Esophagus squamous epithelium (tissue), 5 donors: ENCODE measurements at regions not wholly inside any gene's neighbourhood (a gene's known extent, or its start where the extent isn't known, plus 50 kb on each side); places are given as distances from the start of the nearest gene placed in this dataset.

Experiments used
- DNase-seq: peaks from one replicate; lab custom pipeline; 2025; lab: John Stamatoyannopoulos, UW
- H3K27ac ChIP-seq, 4 donors: fragments of 200-600 bp; sonication (generic); one replicate each; pipeline ENCODE4 v1.5.1; 2016 to 2019; ENCODE audit warnings: mild to moderate bottlenecking in 1 of 4
- H3K27me3 ChIP-seq, 4 donors: fragments of 200-600 bp; sonication (generic); 1 replicate in 3 of 4; 2 replicates in 1 of 4; pipeline versions ENCODE4 v1.5.1 to v1.6.0; 2017 to 2021; ENCODE audit warnings: antibody characterized with exemption in 1 of 4
- H3K36me3 ChIP-seq, 3 donors: fragments of 200-600 bp; sonication (generic); one replicate each; pipeline ENCODE4 v1.5.1; 2016 to 2019
- H3K4me1 ChIP-seq, 3 donors: fragments of 200-600 bp; sonication (generic); one replicate each; pipeline ENCODE4 v1.5.1; 2017 to 2019
- H3K4me3 ChIP-seq, 4 donors: fragments of 200-600 bp; sonication (generic); 1 replicate in 3 of 4; 2 replicates in 1 of 4; pipeline ENCODE4 v1.5.1; 2016 to 2019; ENCODE audit warnings: mild to moderate bottlenecking in 2 of 4, moderate library complexity in 1 of 4
- H3K9me3 ChIP-seq, 3 donors: fragments of 200-600 bp; sonication (generic); one replicate each; pipeline ENCODE4 v1.5.1; 2016 to 2019
- POLR2A ChIP-seq, 4 donors: fragments of 450-650 bp; IDR thresholded peaks; one replicate each; pipeline ENCODE4 v1.6.1; 2017; ENCODE audit warnings: antibody characterized with exemption in 4 of 4, mild to moderate bottlenecking in 4 of 4, moderate library complexity in 3 of 4
- WGBS, 2 donors: methylation state at CpG; one replicate each; pipeline ENCODE4 v1.1.5; 2018; 5-methylcytosine and 5-hydroxymethylcytosine counted together
- intact Hi-C: fragments of 100-400 bp; cut with DNase I; formaldehyde crosslinking; loops from one replicate; pipeline ENCODE4 v1.15.0; 2022
- TF ChIP-seq, protein P1 (sequence below), 6 experiments: fragments of 450-650 bp in 4 of 6; fragments of 200-600 bp in 2 of 6; sonication (generic) in 2 of 6; IDR thresholded peaks; one replicate each; pipeline ENCODE4 v1.5.1; 2016 to 2019; ENCODE audit warnings: antibody characterized with exemption in 6 of 6, mild to moderate bottlenecking in 4 of 6, moderate library complexity in 4 of 6
- donor health status: DM: yes; HTN: yes; CAD: no.

- Histone ChIP-seq H3K9me3 (no peaks in the 10 kb centered on the region), H3K4me3 (no peak overlapping the region), H3K4me1 (no peaks in the 10 kb centered on the region), H3K27me3 (no peaks in the 10 kb centered on the region), H3K27ac (no peak overlapping the region), H3K36me3 (no peaks in the 10 kb centered on the region)
- TF ChIP-seq, protein P1, sequence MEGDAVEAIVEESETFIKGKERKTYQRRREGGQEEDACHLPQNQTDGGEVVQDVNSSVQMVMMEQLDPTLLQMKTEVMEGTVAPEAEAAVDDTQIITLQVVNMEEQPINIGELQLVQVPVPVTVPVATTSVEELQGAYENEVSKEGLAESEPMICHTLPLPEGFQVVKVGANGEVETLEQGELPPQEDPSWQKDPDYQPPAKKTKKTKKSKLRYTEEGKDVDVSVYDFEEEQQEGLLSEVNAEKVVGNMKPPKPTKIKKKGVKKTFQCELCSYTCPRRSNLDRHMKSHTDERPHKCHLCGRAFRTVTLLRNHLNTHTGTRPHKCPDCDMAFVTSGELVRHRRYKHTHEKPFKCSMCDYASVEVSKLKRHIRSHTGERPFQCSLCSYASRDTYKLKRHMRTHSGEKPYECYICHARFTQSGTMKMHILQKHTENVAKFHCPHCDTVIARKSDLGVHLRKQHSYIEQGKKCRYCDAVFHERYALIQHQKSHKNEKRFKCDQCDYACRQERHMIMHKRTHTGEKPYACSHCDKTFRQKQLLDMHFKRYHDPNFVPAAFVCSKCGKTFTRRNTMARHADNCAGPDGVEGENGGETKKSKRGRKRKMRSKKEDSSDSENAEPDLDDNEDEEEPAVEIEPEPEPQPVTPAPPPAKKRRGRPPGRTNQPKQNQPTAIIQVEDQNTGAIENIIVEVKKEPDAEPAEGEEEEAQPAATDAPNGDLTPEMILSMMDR (IDR thresholded peaks at IDR 0.05): no peak
- TF ChIP-seq POLR2A (IDR thresholded peaks at IDR 0.05): no peak
- 50 to 75% methylated on average over 4 of the region's 4 CpGs for WGBS, 2 donors
- no peak for DNase-seq
- intact Hi-C loops: no loop called here
Measured at GRCh38 chr9:19649336-19650041, 139.3 kb downstream of the SLC24A2 start.

- Histone ChIP-seq H3K27me3 (no peaks in the 10 kb centered on the region), H3K9me3 (no peaks in the 10 kb centered on the region), H3K36me3 (no peaks in the 10 kb centered on the region), H3K27ac (no peak overlapping the region), H3K4me1 (no peaks in the 10 kb centered on the region), H3K4me3 (no peak overlapping the region)
- intact Hi-C loops: no loop called here
- WGBS, 2 donors: 25 to 41% methylated on average over 2 of the region's 2 CpGs
- DNase-seq: no peak
- no peak for TF ChIP-seq POLR2A (IDR thresholded peaks at IDR 0.05)
- TF ChIP-seq, protein P1 (IDR thresholded peaks at IDR 0.05): no peak
Measured at GRCh38 chr9:19648672-19649071, 140.2 kb downstream of the SLC24A2 start.

DNA sequence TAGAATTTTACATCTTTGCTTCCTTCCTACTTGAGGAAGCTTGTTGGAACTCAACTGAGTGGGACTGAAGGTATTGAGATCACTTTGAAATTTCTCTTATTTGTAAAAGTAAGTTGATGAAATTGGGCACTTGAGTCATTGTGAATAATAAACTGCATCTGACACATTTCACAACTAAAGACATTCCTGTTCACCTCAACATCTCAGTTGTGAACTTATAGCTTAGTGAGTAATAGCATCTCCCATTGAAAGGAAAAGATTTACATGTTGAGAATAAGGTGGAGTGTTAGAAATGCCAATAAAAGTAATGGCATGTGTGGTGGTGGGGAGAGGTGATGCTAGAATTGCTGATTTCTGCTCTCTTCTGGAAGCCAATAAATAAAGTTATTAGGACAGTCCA is 145.0 kb downstream of the SLC24A2 start:
- Histone ChIP-seq H3K27me3 (no peaks in the 10 kb centered on the region), H3K9me3 (no peaks in the 10 kb centered on the region), H3K4me3 (no peak overlapping the region), H3K36me3 (no peaks in the 10 kb centered on the region), H3K27ac (no peak overlapping the region), H3K4me1 (no peaks in the 10 kb centered on the region)
- intact Hi-C loops: no loop called here
- TF ChIP-seq POLR2A (IDR thresholded peaks at IDR 0.05): no peak
- TF ChIP-seq, protein P1 (IDR thresholded peaks at IDR 0.05): no peak
- DNase-seq: no peak

DNA sequence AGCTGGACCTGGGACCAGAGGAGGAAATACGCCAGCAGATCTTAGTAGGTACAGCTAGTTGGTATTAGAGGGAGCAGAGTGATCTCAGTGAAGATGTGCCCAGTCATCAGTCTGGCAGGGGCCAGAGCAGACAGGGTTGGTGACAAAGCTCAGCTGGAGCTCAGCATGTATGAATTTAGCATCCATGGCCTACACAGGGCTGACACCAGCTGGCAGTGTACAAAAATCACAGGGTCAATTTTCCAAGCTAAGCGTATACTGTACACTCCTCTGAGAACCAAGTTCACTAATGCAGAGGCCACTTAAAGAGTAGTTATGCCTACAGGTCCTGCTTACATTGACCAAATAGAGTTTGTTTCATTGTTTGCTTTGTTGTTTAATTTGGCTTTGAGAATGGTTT is 146.6 kb downstream of the SLC24A2 start:
- WGBS, 2 donors: 70 to 85% methylated on average over 2 of the region's 2 CpGs
- intact Hi-C loops: no loop called here
- no peak for TF ChIP-seq POLR2A (IDR thresholded peaks at IDR 0.05)
- TF ChIP-seq, protein P1 (IDR thresholded peaks at IDR 0.05): no peak
- Histone ChIP-seq H3K4me1 (no peaks in the 10 kb centered on the region), H3K27me3 (no peaks in the 10 kb centered on the region), H3K9me3 (no peaks in the 10 kb centered on the region), H3K27ac (no peak overlapping the region), H3K4me3 (no peak overlapping the region), H3K36me3 (no peaks in the 10 kb centered on the region)
- no peak for DNase-seq

GRCh38 chr9:19641046-19641445 is 147.8 kb downstream of the SLC24A2 start:
- 55 to 57% methylated on average over 2 of the region's 2 CpGs for WGBS, 2 donors
- TF ChIP-seq, protein P1 (IDR thresholded peaks at IDR 0.05): no peak
- no peak for TF ChIP-seq POLR2A (IDR thresholded peaks at IDR 0.05)
- Histone ChIP-seq H3K4me1 (no peaks in the 10 kb centered on the region), H3K36me3 (no peaks in the 10 kb centered on the region), H3K27ac (no peak overlapping the region), H3K9me3 (no peaks in the 10 kb centered on the region), H3K27me3 (no peaks in the 10 kb centered on the region), H3K4me3 (no peak overlapping the region)
- intact Hi-C loops: no loop called here
- no peak for DNase-seq
